ENCODE measurements at regions not wholly inside any gene's neighbourhood (a gene's known extent, or its start where the extent isn't known, plus 50 kb on each side); places are given as distances from the start of the nearest gene placed in this dataset.

- no peak for TF ChIP-seq ZNF281 (CRISPR knock-in tag; IDR thresholded peaks at IDR 0.05)
Measured at GRCh38 chr17:62888148-62888547, 77.9 kb upstream of the TANC2 start (continued).

GRCh38 chr17:62887437-62887836 lies 78.6 kb upstream of the TANC2 start:
- CTCF ChIA-PET: no interaction called here
- H3K4me3 Mint-ChIP-seq: no peak overlapping the region
- no peak for ATAC-seq
- no peak for DNase-seq (ENCODE audit: low spot score)
- no peaks in the 10 kb centered on the region for H3K36me3 Mint-ChIP-seq
- H3K27me3 Mint-ChIP-seq (ENCODE audit: low read depth): no peaks in the 10 kb centered on the region; the same call in 1 of the 2 replicates
- POLR2A ChIA-PET: no interaction called here
- peaks cover 8% of the 10 kb centered on the region; the same call in 1 of the 2 replicates for H3K9me3 Mint-ChIP-seq
- TF ChIP-seq FOXJ3 (CRISPR knock-in tag; IDR thresholded peaks at IDR 0.05; ENCODE audit: borderline replicate concordance): no peak
- TF ChIP-seq CTCF (IDR thresholded peaks at IDR 0.05): no peak
- TF ChIP-seq ZNF317 (CRISPR knock-in tag; IDR thresholded peaks at IDR 0.05; ENCODE audit: borderline replicate concordance, low read depth): no peak
- H3K27ac Mint-ChIP-seq: no peak overlapping the region
- H3K4me1 Mint-ChIP-seq: peaks cover 13% of the 10 kb centered on the region

- Mint-ChIP-seq H3K36me3 (no peaks in the 10 kb centered on the region), H3K27me3 (ENCODE audit: low read depth) (no peaks in the 10 kb centered on the region; the same call in 1 of the 2 replicates), H3K27ac (no peak overlapping the region), H3K4me1 (no peaks in the 10 kb centered on the region), H3K4me3 (no peak overlapping the region), H3K9me3 (peaks cover 8% of the 10 kb centered on the region; the same call in 1 of the 2 replicates)
- POLR2A ChIA-PET: no interaction called here
- CTCF ChIA-PET: no interaction called here
- ATAC-seq (no peak), DNase-seq (ENCODE audit: low spot score) (no peak)
- no peak for TF ChIP-seq ZNF671 (CRISPR knock-in tag; IDR thresholded peaks at IDR 0.05)
- no peak for TF ChIP-seq SMAD3 (CRISPR knock-in tag; IDR thresholded peaks at IDR 0.05; ENCODE audit: borderline replicate concordance)
- no peak for TF ChIP-seq NFE2L1 (CRISPR knock-in tag; IDR thresholded peaks at IDR 0.05)
- no peak for TF ChIP-seq ZNF263 (CRISPR knock-in tag; IDR thresholded peaks at IDR 0.05; ENCODE audit: low read depth)
- no peak for TF ChIP-seq NR3C1 (CRISPR knock-in tag; conservative IDR thresholded peaks at IDR 0.05; ENCODE audit: low read depth)
- no peak for TF ChIP-seq RORB (CRISPR knock-in tag; IDR thresholded peaks at IDR 0.05)
- TF ChIP-seq ZNF423 (CRISPR knock-in tag; IDR thresholded peaks at IDR 0.05): no peak
- TF ChIP-seq ETV6 (CRISPR knock-in tag; IDR thresholded peaks at IDR 0.05): no peak
- no peak for TF ChIP-seq NR1H2 (CRISPR knock-in tag; IDR thresholded peaks at IDR 0.05)
- TF ChIP-seq ZSCAN18 (CRISPR knock-in tag; IDR thresholded peaks at IDR 0.05): no peak
- TF ChIP-seq PREB (CRISPR knock-in tag; IDR thresholded peaks at IDR 0.05; ENCODE audit: borderline replicate concordance): no peak
- TF ChIP-seq ATF3 (CRISPR knock-in tag; conservative IDR thresholded peaks at IDR 0.05): no peak
- no peak for TF ChIP-seq MLX (CRISPR knock-in tag; IDR thresholded peaks at IDR 0.05)
- no peak for TF ChIP-seq E2F5 (CRISPR knock-in tag; IDR thresholded peaks at IDR 0.05)
- TF ChIP-seq NR2C2 (CRISPR knock-in tag; IDR thresholded peaks at IDR 0.05): no peak
Measured at GRCh38 chr17:62884781-62885180, 76.7 kb upstream of the MARCHF10 start.
